Motor neuron (in vitro differentiated cells): ENCODE measurements at regions not wholly inside any gene's neighbourhood (a gene's known extent, or its start where the extent isn't known, plus 50 kb on each side); places are given as distances from the start of the nearest gene placed in this dataset.

ENCODE experiments used
- ATAC-seq, 8 experiments: fragments of 200-7000 bp; cut with Tn5 transposase; replicated peaks in 6 of 8; 2 replicates each; pipeline ENCODE4 v1.8.0; 2021; ENCODE audit warnings: mild to moderate bottlenecking in 8 of 8, moderate library complexity in 8 of 8
- H3K27ac ChIP-seq, 2 donors: fragments of 250-450 bp; sonication (Bioruptor Pico); 2 replicates each; pipeline ENCODE4 v1.9.0; 2021; ENCODE audit warnings: antibody characterized with exemption in 2 of 2, mild to moderate bottlenecking in 2 of 2, moderate library complexity in 1 of 2
- H3K4me1 ChIP-seq, 2 donors: fragments of 250-450 bp; sonication (Bioruptor Pico); replicated peaks in 1 of 2; 2 replicates each; pipeline ENCODE4 v1.6.1; 2021; ENCODE audit warnings: antibody characterized with exemption in 2 of 2, mild to moderate bottlenecking in 2 of 2, moderate library complexity in 1 of 2
- H3K4me3 ChIP-seq, 5 donors: fragments of 250-450 bp; sonication (Bioruptor Pico); 2 replicates each; pipeline ENCODE4 v1.9.0; 2021; ENCODE audit warnings: antibody characterized with exemption in 5 of 5, mild to moderate bottlenecking in 5 of 5, moderate library complexity in 4 of 5
- WGBS, 10 experiments: fragments of 450-650 bp; shearing (Covaris generic); methylation state at CpG; one replicate each; pipeline ENCODE4 v1.0.0; 2022; 5-methylcytosine and 5-hydroxymethylcytosine counted together
- in situ Hi-C, 9 experiments: fragments of 400-800 bp; cut with MboI; loops; one replicate each; pipeline ENCODE4 v1.15.0; 2021; ENCODE audit warnings: low sequenced_read_pairs in 9 of 9, low pct_unique_long_range_greater_than_20kb in 2 of 9; ENCODE audit not compliant: unreplicated experiment in 9 of 9

DNA sequence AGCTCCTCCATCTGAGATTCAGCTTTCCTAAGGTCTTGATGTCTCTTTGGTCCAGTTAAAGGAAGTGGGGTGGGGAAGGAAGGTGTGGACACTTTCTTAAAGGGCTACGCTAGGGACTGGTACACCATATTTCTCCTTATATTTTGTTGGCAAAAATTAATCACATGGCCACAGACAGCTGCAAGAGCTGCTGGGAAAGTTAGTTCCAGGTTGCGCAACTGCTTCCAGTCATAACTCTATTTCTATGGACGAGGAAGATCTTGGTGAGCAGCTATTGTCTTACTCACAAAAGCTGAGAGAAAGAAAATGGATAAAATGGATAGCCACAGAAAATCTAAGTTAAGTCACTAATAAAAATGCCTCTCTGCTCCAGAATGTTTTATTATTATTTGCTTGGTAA lies 60.7 kb upstream of the PPM1B start:
- 33 to 90% (median 84%) methylated on average over 2 to 3 of the region's 3 CpGs for WGBS, 10 experiments
- Histone ChIP-seq H3K4me3 (no peak overlapping the region), H3K4me1 (no peaks in the 10 kb centered on the region), H3K27ac (no peak overlapping the region)
- ATAC-seq = no peak
- in situ Hi-C loops = no loop called here

DNA sequence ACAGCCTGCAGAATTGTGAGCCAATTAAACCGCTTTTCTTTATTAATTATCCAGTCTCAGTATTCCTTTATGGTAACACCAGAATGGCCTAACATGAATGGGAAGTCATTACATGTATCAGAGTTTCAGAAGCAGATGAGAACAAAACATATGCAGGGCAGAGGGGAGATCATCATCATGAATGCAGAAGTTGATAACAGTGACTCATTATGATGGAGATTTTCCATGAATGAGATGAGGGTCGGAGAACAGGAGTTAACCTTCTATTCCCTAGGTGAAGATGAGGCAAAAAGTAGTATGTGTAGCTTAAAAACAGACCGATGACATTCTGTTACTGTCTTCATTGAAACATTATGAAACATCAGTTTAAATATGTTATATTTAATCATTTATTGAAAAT lies 59.5 kb upstream of the PPM1B start:
- Histone ChIP-seq H3K4me1 (no peaks in the 10 kb centered on the region), H3K27ac (no peak overlapping the region), H3K4me3 (no peak overlapping the region)
- ATAC-seq = no peak
- in situ Hi-C loops = no loop called here
- WGBS, 10 experiments = 69 to 100% (median 80%) methylated on average over 1 to 3 of the region's 3 CpGs; no CpG with 5 or more reads in 1 of the 10 experiments

DNA sequence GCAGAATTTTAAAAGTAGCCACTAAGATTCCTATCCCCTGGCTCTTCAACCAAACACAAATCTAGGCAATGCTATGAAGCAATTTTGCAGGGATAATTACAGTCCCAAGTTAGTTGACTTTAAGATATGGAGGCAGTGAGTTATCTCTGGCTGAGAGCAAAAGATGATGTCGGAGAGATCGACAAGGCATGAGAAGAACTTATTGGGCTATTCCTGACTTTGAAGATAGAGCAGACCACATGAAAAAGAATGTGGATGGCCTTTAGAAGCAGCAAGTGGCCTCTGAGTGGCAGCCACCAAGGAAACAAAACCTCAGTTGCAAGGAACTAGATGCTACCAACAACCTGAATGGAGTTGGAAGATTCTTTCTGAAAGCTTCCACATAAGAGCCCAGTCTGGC lies 58.2 kb upstream of the PPM1B start:
- H3K27ac ChIP-seq = no peak overlapping the region
- 10 to 100% (median 46%) methylated on average over 2 of the region's 2 CpGs; no CpG with 5 or more reads in 2 of the 10 experiments for WGBS, 10 experiments
- H3K4me1 ChIP-seq = no peaks in the 10 kb centered on the region
- in situ Hi-C loops = no loop called here
- H3K4me3 ChIP-seq = no peak overlapping the region
- no peak for ATAC-seq

DNA sequence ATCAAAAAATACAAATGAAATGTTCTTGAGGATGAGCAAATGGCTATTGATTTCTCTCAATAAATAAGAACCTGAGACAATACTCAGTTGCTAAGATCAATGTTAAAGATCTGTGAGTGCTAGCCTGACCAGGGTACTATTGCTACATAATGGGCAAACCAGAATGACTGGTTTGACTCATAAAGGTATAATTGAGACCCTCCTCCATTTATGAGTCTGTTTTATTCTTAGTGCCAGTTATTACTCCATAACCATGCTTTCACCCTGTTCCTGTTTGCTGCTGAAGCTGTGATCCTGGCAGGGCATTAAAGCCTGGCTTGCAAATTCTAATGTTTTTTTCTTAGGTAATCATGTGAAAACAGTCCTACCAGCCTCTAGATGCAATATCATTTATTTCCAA lies 56.6 kb upstream of the PPM1B start:
- Histone ChIP-seq H3K4me1 (no peaks in the 10 kb centered on the region), H3K4me3 (no peak overlapping the region), H3K27ac (no peak overlapping the region)
- in situ Hi-C loops = no loop called here
- ATAC-seq = no peak

DNA sequence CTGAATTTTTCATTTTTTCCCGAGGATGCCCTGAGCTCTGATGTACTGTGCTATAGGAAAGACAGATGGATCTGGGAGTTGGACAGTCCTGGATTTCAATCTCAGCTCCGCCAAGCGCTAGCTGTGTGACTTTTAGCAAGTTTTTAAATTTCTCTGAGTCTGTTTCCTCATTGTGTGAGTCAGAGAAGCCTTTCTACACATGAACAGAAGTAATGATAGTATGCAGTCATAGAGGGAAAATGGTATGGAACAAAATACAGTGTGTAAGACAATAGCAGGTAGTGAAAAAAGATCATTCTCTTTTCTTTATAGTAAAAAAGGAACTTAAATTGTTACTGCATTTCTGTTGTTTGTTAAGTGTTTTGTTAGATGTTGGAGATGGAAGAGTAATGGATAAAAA lies 52.4 kb upstream of the PPM1B start:
- 77 to 96% (median 90%) methylated on average over 1 to 3 of the region's 3 CpGs; no CpG with 5 or more reads in 1 of the 10 experiments for WGBS, 10 experiments

DNA sequence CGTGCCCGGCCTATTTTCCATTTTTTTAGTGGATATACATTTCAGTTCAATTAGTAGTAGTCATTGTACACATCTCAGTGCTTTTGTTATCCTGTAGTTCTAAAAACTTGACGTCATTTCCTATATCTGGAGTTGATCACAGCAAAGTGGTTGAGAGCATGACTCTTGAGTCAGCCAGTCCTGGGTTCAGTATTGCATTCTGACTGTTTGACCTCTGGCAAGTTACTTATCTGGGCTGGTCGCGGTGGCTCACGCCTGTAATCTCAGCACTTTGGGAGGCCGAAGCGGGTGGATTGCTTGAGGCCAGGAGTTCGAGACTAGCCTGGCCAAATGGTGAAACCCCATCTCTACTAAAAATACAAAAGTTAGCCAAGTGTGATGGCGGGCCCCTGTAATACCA lies 50.4 kb upstream of the PPM1B start:
- Histone ChIP-seq H3K4me3 (no peak overlapping the region), H3K4me1 (no peaks in the 10 kb centered on the region), H3K27ac (no peak overlapping the region)
- no peak for ATAC-seq
- in situ Hi-C loops = no loop called here
- 80 to 100% (median 91%) methylated on average over 1 to 9 of the region's 10 CpGs; no CpG with 5 or more reads in 3 of the 10 experiments for WGBS, 10 experiments

More for the DNA sequence above, 52.4 kb upstream of the PPM1B start:
- Histone ChIP-seq H3K27ac (no peak overlapping the region), H3K4me3 (no peak overlapping the region), H3K4me1 (no peaks in the 10 kb centered on the region)
- ATAC-seq = no peak
- in situ Hi-C loops = no loop called here
